ENCODE measurements at regions not wholly inside any gene's neighbourhood (a gene's known extent, or its start where the extent isn't known, plus 50 kb on each side); places are given as distances from the start of the nearest gene placed in this dataset.

DNA sequence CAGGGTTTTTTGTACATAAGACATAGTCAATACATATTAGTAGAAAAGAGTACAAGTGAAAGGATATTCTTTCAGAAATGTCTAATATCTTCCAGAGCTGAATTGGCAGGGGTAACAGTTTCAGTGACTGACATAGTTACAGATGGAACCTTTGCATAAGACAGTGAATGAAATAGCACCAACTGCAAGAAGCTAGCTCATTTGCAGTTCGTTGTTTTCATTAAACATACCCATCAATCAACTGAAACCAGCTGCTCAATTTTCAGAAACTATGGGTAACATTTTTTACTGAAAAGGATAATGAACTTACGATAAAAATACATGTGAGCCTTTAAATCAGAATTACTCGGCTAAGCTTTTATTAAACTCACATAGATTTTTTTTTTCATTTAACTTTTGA is 93.9 kb upstream of the EPHA3 start:
- no peak overlapping the region for H3K4me2 ChIP-seq
- H3K4me3 ChIP-seq: no peak overlapping the region
- no peaks in the 10 kb centered on the region for H3K27me3 Mint-ChIP-seq (ENCODE audit: insufficient read depth, low read depth, poor library complexity)
- H3K27ac Mint-ChIP-seq: no peak overlapping the region
- H4K20me1 ChIP-seq (replicated peaks; ENCODE audit: insufficient read depth): no peaks in the 10 kb centered on the region
- no peaks in the 10 kb centered on the region for H3K4me1 Mint-ChIP-seq
- H3K79me2 ChIP-seq (replicated peaks; ENCODE audit: insufficient read depth): no peaks in the 10 kb centered on the region
- H3K27ac ChIP-seq (ENCODE audit: low read depth): no peak overlapping the region
- DNase-seq (ENCODE audit: low spot score) (no peak), ATAC-seq (no peak)
- H3K36me3 ChIP-seq (ENCODE audit: insufficient read depth): no peaks in the 10 kb centered on the region
- H3F3A ChIP-seq (replicated peaks; ENCODE audit: low read depth): no peaks in the 10 kb centered on the region
- H2AFZ ChIP-seq: no peak overlapping the region
- no peaks in the 10 kb centered on the region for H3K36me3 Mint-ChIP-seq (ENCODE audit: low read depth)
- H3K27me3 ChIP-seq (ENCODE audit: insufficient read depth): no peaks in the 10 kb centered on the region
- TF ChIP-seq POLR2AphosphoS5 (IDR thresholded peaks at IDR 0.05; ENCODE audit: low read depth) (no peak), EZH2 (IDR thresholded peaks at IDR 0.05; ENCODE audit: low read depth, unreplicated experiment) (no peak), EZH2phosphoT487 (IDR thresholded peaks at IDR 0.05; ENCODE audit: unreplicated experiment) (no peak), JUNB (IDR thresholded peaks at IDR 0.05; ENCODE audit: unreplicated experiment) (no peak), CREB1 (CRISPR knock-in tag; IDR thresholded peaks at IDR 0.05; ENCODE audit: low read depth) (no peak), NANOG (IDR thresholded peaks at IDR 0.05; ENCODE audit: borderline replicate concordance) (no peak), STAT1 (IDR thresholded peaks at IDR 0.05; ENCODE audit: unreplicated experiment) (no peak), ZNF114 (CRISPR knock-in tag; IDR thresholded peaks at IDR 0.05) (no peak)
- TF ChIP-seq, protein P1, sequence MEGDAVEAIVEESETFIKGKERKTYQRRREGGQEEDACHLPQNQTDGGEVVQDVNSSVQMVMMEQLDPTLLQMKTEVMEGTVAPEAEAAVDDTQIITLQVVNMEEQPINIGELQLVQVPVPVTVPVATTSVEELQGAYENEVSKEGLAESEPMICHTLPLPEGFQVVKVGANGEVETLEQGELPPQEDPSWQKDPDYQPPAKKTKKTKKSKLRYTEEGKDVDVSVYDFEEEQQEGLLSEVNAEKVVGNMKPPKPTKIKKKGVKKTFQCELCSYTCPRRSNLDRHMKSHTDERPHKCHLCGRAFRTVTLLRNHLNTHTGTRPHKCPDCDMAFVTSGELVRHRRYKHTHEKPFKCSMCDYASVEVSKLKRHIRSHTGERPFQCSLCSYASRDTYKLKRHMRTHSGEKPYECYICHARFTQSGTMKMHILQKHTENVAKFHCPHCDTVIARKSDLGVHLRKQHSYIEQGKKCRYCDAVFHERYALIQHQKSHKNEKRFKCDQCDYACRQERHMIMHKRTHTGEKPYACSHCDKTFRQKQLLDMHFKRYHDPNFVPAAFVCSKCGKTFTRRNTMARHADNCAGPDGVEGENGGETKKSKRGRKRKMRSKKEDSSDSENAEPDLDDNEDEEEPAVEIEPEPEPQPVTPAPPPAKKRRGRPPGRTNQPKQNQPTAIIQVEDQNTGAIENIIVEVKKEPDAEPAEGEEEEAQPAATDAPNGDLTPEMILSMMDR (conservative IDR thresholded peaks at IDR 0.05; ENCODE audit: low read depth in 2 of 2): no peak
- TF ChIP-seq, protein P2, sequence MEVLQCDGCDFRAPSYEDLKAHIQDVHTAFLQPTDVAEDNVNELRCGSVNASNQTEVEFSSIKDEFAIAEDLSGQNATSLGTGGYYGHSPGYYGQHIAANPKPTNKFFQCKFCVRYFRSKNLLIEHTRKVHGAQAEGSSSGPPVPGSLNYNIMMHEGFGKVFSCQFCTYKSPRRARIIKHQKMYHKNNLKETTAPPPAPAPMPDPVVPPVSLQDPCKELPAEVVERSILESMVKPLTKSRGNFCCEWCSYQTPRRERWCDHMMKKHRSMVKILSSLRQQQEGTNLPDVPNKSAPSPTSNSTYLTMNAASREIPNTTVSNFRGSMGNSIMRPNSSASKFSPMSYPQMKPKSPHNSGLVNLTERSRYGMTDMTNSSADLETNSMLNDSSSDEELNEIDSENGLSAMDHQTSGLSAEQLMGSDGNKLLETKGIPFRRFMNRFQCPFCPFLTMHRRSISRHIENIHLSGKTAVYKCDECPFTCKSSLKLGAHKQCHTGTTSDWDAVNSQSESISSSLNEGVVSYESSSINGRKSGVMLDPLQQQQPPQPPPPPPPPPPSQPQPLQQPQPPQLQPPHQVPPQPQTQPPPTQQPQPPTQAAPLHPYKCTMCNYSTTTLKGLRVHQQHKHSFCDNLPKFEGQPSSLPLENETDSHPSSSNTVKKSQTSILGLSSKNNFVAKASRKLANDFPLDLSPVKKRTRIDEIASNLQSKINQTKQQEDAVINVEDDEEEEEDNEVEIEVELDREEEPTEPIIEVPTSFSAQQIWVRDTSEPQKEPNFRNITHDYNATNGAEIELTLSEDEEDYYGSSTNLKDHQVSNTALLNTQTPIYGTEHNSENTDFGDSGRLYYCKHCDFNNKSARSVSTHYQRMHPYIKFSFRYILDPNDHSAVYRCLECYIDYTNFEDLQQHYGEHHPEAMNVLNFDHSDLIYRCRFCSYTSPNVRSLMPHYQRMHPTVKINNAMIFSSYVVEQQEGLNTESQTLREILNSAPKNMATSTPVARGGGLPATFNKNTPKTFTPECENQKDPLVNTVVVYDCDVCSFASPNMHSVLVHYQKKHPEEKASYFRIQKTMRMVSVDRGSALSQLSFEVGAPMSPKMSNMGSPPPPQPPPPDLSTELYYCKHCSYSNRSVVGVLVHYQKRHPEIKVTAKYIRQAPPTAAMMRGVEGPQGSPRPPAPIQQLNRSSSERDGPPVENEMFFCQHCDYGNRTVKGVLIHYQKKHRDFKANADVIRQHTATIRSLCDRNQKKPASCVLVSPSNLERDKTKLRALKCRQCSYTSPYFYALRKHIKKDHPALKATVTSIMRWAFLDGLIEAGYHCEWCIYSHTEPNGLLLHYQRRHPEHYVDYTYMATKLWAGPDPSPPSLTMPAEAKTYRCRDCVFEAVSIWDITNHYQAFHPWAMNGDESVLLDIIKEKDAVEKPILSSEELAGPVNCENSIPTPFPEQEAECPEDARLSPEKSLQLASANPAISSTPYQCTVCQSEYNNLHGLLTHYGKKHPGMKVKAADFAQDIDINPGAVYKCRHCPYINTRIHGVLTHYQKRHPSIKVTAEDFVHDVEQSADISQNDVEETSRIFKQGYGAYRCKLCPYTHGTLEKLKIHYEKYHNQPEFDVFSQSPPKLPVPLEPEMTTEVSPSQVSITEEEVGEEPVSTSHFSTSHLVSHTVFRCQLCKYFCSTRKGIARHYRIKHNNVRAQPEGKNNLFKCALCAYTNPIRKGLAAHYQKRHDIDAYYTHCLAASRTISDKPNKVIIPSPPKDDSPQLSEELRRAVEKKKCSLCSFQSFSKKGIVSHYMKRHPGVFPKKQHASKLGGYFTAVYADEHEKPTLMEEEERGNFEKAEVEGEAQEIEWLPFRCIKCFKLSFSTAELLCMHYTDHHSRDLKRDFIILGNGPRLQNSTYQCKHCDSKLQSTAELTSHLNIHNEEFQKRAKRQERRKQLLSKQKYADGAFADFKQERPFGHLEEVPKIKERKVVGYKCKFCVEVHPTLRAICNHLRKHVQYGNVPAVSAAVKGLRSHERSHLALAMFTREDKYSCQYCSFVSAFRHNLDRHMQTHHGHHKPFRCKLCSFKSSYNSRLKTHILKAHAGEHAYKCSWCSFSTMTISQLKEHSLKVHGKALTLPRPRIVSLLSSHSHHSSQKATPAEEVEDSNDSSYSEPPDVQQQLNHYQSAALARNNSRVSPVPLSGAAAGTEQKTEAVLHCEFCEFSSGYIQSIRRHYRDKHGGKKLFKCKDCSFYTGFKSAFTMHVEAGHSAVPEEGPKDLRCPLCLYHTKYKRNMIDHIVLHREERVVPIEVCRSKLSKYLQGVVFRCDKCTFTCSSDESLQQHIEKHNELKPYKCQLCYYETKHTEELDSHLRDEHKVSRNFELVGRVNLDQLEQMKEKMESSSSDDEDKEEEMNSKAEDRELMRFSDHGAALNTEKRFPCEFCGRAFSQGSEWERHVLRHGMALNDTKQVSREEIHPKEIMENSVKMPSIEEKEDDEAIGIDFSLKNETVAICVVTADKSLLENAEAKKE (CRISPR knock-in tag; IDR thresholded peaks at IDR 0.05): no peak
- TF ChIP-seq, protein P3, sequence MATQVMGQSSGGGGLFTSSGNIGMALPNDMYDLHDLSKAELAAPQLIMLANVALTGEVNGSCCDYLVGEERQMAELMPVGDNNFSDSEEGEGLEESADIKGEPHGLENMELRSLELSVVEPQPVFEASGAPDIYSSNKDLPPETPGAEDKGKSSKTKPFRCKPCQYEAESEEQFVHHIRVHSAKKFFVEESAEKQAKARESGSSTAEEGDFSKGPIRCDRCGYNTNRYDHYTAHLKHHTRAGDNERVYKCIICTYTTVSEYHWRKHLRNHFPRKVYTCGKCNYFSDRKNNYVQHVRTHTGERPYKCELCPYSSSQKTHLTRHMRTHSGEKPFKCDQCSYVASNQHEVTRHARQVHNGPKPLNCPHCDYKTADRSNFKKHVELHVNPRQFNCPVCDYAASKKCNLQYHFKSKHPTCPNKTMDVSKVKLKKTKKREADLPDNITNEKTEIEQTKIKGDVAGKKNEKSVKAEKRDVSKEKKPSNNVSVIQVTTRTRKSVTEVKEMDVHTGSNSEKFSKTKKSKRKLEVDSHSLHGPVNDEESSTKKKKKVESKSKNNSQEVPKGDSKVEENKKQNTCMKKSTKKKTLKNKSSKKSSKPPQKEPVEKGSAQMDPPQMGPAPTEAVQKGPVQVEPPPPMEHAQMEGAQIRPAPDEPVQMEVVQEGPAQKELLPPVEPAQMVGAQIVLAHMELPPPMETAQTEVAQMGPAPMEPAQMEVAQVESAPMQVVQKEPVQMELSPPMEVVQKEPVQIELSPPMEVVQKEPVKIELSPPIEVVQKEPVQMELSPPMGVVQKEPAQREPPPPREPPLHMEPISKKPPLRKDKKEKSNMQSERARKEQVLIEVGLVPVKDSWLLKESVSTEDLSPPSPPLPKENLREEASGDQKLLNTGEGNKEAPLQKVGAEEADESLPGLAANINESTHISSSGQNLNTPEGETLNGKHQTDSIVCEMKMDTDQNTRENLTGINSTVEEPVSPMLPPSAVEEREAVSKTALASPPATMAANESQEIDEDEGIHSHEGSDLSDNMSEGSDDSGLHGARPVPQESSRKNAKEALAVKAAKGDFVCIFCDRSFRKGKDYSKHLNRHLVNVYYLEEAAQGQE (IDR thresholded peaks at IDR 0.05; ENCODE audit: unreplicated experiment): no peak
- H3K4me3 Mint-ChIP-seq: no peak overlapping the region
- H3K4me1 ChIP-seq (ENCODE audit: insufficient read depth): no peaks in the 10 kb centered on the region
- no peaks in the 10 kb centered on the region for H3K9me3 Mint-ChIP-seq
- H3K9me2 ChIP-seq (ENCODE audit: insufficient read depth): peaks cover 11% of the 10 kb centered on the region; the same call in 1 of the 2 replicates

All from GM23338 (cell line).